RWPE1 (cell line): ENCODE measurements at regions not wholly inside any gene's neighbourhood (a gene's known extent, or its start where the extent isn't known, plus 50 kb on each side); places are given as distances from the start of the nearest gene placed in this dataset.

ENCODE experiments used
- CTCF ChIA-PET: fragments of 350-600 bp; sonication (Branson Sonifier 250); formaldehyde crosslinking; extraction: SDS; loops from one replicate; lab custom pipeline; 2021; lab: Yijun Ruan, JAX
- POLR2A ChIA-PET: fragments of 400-600 bp; formaldehyde crosslinking; extraction: SDS; loops from one replicate; lab custom pipeline; 2020; ENCODE audit warnings: antibody characterized with exemption; ENCODE audit not compliant: low non-redundant PET; lab: Yijun Ruan, JAX
- DNase-seq: peaks from one replicate; pipeline ENCODE4 v3.0.0; 2012; ENCODE audit warnings: low spot score
- H3K27ac ChIP-seq: fragments of 450-650 bp; 2 replicates; pipeline ENCODE4 v1.5.1; 2017
- CTCF ChIP-seq: fragments of 450-650 bp; conservative IDR thresholded peaks from 2 replicates; pipeline ENCODE4 v1.5.1; 2017; ENCODE audit warnings: low read depth, mild to moderate bottlenecking

- no peak for DNase-seq
- H3K27ac ChIP-seq, result no peak overlapping the region
- TF ChIP-seq CTCF, result no peak
- ChIA-PET POLR2A (no interaction called here), CTCF (no interaction called here)
Measured at GRCh38 chr4:124514588-124514987, 197.9 kb downstream of the ANKRD50 start.

GRCh38 chr4:124515591-124515990, 196.9 kb downstream of the ANKRD50 start:
- no peak for TF ChIP-seq CTCF
- H3K27ac ChIP-seq, result no peak overlapping the region
- no peak for DNase-seq
- ChIA-PET CTCF (no interaction called here), POLR2A (no interaction called here)

GRCh38 chr4:124519196-124519595, 193.3 kb downstream of the ANKRD50 start:
- CTCF ChIA-PET, result no interaction called here
- TF ChIP-seq CTCF, result no peak
- no peak overlapping the region for H3K27ac ChIP-seq
- POLR2A ChIA-PET, result no interaction called here
- no peak for DNase-seq

- DNase-seq, result no peak
- TF ChIP-seq CTCF, result no peak
- ChIA-PET CTCF (no interaction called here), POLR2A (no interaction called here)
- no peak overlapping the region for H3K27ac ChIP-seq
Measured at GRCh38 chr4:124523816-124524215, 188.7 kb downstream of the ANKRD50 start.

GRCh38 chr4:124525524-124525923, 187.0 kb downstream of the ANKRD50 start:
- DNase-seq, result no peak
- TF ChIP-seq CTCF, result no peak
- no peak overlapping the region for H3K27ac ChIP-seq
- CTCF ChIA-PET, result no interaction called here
- POLR2A ChIA-PET, result no interaction called here

GRCh38 chr4:124526331-124526730, 186.2 kb downstream of the ANKRD50 start:
- POLR2A ChIA-PET, result no interaction called here
- CTCF ChIA-PET, result interaction anchor here (0.6 kb wide), 1 partner anchor 1256 kb away, joined by 4 read pairs; no protein-coding TSS in a partner anchor
- TF ChIP-seq CTCF, result no peak
- no peak for DNase-seq
- no peak overlapping the region for H3K27ac ChIP-seq

GRCh38 chr4:124526769-124527168, 185.8 kb downstream of the ANKRD50 start:
- ChIA-PET POLR2A (no interaction called here), CTCF (no interaction called here)
- TF ChIP-seq CTCF, result no peak
- DNase-seq, result no peak
- no peak overlapping the region for H3K27ac ChIP-seq
